ENCODE measurements at regions not wholly inside any gene's neighbourhood (a gene's known extent, or its start where the extent isn't known, plus 50 kb on each side); places are given as distances from the start of the nearest gene placed in this dataset.

DNA sequence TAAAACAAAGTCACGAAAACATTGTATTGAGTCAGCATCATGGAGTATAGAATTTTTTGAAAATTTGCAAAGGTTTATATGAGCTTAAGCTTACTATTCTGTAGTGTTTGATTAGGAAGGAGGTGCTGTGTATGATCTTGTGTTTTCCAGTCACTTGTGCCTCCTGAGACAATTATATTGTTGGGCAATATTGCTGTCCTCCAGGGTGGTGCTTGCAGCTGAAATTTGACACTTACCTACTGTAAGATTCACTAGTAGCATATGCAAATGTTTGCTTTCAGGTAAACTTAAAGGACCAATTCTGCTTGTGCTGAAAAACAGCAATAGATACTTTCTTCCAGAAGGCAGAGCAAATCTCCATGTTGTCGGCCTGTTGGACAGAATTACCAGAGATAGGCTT is 268.0 kb downstream of the TGFB2 start:
- no peak for TF ChIP-seq EZH2phosphoT487 (IDR thresholded peaks at IDR 0.05; ENCODE audit: borderline replicate concordance, low read depth, low read length)
- TF ChIP-seq, protein P1, sequence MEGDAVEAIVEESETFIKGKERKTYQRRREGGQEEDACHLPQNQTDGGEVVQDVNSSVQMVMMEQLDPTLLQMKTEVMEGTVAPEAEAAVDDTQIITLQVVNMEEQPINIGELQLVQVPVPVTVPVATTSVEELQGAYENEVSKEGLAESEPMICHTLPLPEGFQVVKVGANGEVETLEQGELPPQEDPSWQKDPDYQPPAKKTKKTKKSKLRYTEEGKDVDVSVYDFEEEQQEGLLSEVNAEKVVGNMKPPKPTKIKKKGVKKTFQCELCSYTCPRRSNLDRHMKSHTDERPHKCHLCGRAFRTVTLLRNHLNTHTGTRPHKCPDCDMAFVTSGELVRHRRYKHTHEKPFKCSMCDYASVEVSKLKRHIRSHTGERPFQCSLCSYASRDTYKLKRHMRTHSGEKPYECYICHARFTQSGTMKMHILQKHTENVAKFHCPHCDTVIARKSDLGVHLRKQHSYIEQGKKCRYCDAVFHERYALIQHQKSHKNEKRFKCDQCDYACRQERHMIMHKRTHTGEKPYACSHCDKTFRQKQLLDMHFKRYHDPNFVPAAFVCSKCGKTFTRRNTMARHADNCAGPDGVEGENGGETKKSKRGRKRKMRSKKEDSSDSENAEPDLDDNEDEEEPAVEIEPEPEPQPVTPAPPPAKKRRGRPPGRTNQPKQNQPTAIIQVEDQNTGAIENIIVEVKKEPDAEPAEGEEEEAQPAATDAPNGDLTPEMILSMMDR (conservative IDR thresholded peaks at IDR 0.05; ENCODE audit: low read length): no peak

All from OCI-LY7 (cell line).